ENCODE measurements at regions not wholly inside any gene's neighbourhood (a gene's known extent, or its start where the extent isn't known, plus 50 kb on each side); places are given as distances from the start of the nearest gene placed in this dataset.

DNA sequence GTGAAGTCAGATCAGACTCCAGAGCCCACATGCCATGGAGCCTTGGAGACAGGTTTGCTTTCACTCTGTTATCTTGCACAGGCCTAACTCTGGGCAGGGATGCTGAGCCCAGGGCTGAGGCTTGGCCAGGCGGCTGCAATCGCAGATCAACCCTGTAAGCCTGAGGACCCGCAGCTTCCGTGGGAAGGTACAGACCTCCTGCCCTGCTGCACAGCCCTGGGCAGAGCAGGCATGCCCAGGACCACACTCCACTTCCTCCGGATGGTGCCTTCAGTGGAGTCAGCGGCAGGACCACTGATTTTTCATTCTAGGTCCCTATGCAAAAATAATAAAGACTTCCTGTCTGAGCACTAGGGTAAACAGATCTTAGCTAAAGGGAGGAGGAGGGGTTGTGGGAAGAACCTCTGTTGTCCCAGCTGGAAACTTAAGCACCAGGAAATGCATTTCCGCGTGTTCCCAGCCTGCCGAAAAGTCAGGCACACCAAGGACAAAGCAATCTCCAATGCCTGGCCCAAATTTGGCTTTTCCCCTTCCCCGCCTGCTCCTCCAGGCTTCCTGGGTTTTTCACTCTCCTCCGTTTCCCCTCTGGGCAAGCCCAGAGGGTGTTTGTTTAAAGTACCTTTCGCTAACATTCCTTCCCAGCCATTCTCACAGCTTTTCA, 87.3 kb downstream of the KCTD15 start:
- TF ChIP-seq, protein P1, sequence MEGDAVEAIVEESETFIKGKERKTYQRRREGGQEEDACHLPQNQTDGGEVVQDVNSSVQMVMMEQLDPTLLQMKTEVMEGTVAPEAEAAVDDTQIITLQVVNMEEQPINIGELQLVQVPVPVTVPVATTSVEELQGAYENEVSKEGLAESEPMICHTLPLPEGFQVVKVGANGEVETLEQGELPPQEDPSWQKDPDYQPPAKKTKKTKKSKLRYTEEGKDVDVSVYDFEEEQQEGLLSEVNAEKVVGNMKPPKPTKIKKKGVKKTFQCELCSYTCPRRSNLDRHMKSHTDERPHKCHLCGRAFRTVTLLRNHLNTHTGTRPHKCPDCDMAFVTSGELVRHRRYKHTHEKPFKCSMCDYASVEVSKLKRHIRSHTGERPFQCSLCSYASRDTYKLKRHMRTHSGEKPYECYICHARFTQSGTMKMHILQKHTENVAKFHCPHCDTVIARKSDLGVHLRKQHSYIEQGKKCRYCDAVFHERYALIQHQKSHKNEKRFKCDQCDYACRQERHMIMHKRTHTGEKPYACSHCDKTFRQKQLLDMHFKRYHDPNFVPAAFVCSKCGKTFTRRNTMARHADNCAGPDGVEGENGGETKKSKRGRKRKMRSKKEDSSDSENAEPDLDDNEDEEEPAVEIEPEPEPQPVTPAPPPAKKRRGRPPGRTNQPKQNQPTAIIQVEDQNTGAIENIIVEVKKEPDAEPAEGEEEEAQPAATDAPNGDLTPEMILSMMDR (conservative IDR thresholded peaks at IDR 0.05 in 1 of 2, IDR thresholded peaks at IDR 0.05 in 1 of 2; ENCODE audit: low read depth in 1 of 2, low read length in 2 of 2) = no peak
- TF ChIP-seq EZH2 (IDR thresholded peaks at IDR 0.05; ENCODE audit: low read length, missing control alignments) = no peak

All from fibroblast of lung (primary cell).